ENCODE measurements at regions not wholly inside any gene's neighbourhood (a gene's known extent, or its start where the extent isn't known, plus 50 kb on each side); places are given as distances from the start of the nearest gene placed in this dataset.

DNA sequence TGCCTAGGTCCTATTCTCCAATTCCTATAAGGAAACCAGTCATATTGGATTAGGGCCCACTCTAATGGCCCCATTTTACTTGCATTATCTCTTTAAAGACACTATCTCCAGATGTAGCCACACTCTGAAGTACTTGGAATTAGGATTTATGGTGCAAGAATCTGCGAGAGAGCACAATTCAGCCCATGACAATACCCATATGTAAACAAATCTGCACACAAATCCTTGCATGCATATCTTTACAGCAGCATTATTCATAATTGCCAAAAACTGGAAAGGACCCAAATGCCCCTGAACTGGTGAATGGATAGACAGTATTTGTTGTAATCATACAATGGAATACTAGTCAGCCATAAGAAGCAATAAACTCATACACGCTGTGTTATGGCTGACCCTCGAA lies 229.8 kb upstream of the ADAMTS5 start:
- Histone ChIP-seq H3K9me3 (ENCODE audit: low read depth) (peaks cover 3% of the 10 kb centered on the region), H3K79me2 (ENCODE audit: insufficient read depth) (no peaks in the 10 kb centered on the region), H2AFZ (no peak overlapping the region), H3K4me3 (no peak overlapping the region), H3F3A (ENCODE audit: insufficient read depth) (peaks cover under 1% of the 10 kb centered on the region; the same call in 1 of the 2 replicates), H3K36me3 (ENCODE audit: low read depth) (no peaks in the 10 kb centered on the region), H3K27ac (no peak overlapping the region), H3K4me1 (ENCODE audit: insufficient read depth) (peaks cover 11% of the 10 kb centered on the region; the same call in 1 of the 2 replicates), H3K27me3 (replicated peaks; ENCODE audit: insufficient read depth) (no peaks in the 10 kb centered on the region), H3K9me2 (ENCODE audit: insufficient read depth) (no peaks in the 10 kb centered on the region), H3K4me2 (ENCODE audit: unreplicated experiment) (no peak overlapping the region), H4K20me1 (ENCODE audit: insufficient read depth) (no peaks in the 10 kb centered on the region), H3K9ac (no peak overlapping the region)
- in situ Hi-C loops (cut with MboI): no loop called here
- WGBS, 2 experiments (ENCODE audit: low coverage in 1 of 2, low lambda C conversion rate in 2 of 2, missing lambda C conversion rate in 2 of 2): 89 to 93% methylated on average over 3 of the region's 3 CpGs
- no peak for TF ChIP-seq EZH2phosphoT487 (IDR thresholded peaks at IDR 0.05; ENCODE audit: insufficient read depth, low read depth)
- TF ChIP-seq EZH2 (IDR thresholded peaks at IDR 0.05; ENCODE audit: insufficient read depth, poor library complexity, severe bottlenecking): no peak
- no peak for DNase-seq

DNA sequence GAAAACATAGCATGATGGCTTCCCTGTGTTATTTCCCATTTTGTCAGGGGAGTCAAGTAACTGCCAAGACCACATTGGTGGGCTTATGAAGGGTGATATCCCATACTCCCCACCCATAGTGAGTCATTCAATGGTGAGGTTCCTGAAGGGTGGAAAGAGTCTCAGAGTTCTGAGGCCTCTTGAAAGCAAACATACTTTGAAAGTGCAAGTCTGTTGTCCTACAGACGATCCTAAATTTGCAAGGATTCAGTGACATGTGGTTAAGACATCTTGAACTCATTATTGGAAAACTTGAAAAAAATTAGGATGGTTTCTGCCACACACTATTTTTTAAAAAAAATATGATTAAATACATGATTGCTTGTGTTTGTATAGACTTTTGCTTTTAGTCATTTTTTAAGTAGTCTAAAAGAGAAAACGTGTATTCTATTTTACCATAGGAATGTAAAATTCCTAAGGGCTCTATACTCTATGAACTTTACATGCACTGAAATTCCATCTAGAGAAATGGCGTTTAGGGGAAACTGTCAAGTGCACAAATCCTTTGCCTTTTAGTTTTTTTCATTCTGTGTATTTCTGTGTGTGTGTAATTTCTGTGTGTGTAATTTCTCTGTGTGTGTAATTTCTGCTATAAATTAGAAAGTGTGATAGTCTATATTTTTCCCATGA lies 225.5 kb upstream of the ADAMTS5 start:
- H3F3A ChIP-seq (ENCODE audit: insufficient read depth): no peaks in the 10 kb centered on the region
- no peak overlapping the region for H2AFZ ChIP-seq
- no peaks in the 10 kb centered on the region for H3K9me2 ChIP-seq (ENCODE audit: insufficient read depth)
- H3K4me2 ChIP-seq (ENCODE audit: unreplicated experiment): no peak overlapping the region
- H4K20me1 ChIP-seq (ENCODE audit: insufficient read depth): no peaks in the 10 kb centered on the region
- no peaks in the 10 kb centered on the region for H3K27me3 ChIP-seq (replicated peaks; ENCODE audit: insufficient read depth)
- no peaks in the 10 kb centered on the region for H3K36me3 ChIP-seq (ENCODE audit: low read depth)
- no peaks in the 10 kb centered on the region for H3K4me1 ChIP-seq (ENCODE audit: insufficient read depth)
- TF ChIP-seq EZH2phosphoT487 (IDR thresholded peaks at IDR 0.05; ENCODE audit: insufficient read depth, low read depth): no peak
- TF ChIP-seq EZH2 (IDR thresholded peaks at IDR 0.05; ENCODE audit: insufficient read depth, poor library complexity, severe bottlenecking): no peak
- no peak for DNase-seq
- WGBS, 2 experiments (ENCODE audit: low coverage in 1 of 2, low lambda C conversion rate in 2 of 2, missing lambda C conversion rate in 2 of 2): 25 to 37% methylated on average over 3 of the region's 3 CpGs
- H3K9me3 ChIP-seq (ENCODE audit: low read depth): peaks cover 3% of the 10 kb centered on the region
- no peak overlapping the region for H3K9ac ChIP-seq
- no peak overlapping the region for H3K4me3 ChIP-seq
- no peak overlapping the region for H3K27ac ChIP-seq
- in situ Hi-C loops (cut with MboI): no loop called here
- no peaks in the 10 kb centered on the region for H3K79me2 ChIP-seq (ENCODE audit: insufficient read depth)

DNA sequence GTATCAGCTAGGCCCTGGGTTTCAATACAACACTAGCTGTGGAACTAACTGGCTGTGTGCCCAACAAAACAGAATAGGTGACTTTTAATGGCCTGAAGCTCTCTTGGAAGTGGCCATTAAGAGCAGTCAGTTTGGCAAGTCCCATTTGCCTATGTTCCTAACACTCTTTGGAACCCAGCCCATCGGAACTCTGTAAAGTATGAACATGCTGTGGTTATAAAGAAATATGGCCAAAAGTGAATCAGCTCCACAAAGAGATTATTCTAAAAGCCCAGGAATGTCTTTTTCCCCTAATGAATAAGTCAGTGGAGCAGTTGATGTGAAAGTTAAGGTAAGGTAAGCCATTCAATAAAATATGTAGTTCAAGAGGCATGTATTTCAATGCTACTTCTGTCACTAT lies 223.7 kb upstream of the ADAMTS5 start:
- in situ Hi-C loops (cut with MboI): no loop called here
- Histone ChIP-seq H3K27ac (no peak overlapping the region), H2AFZ (no peak overlapping the region), H3K9me3 (ENCODE audit: low read depth) (peaks cover 3% of the 10 kb centered on the region), H3K4me3 (no peak overlapping the region), H4K20me1 (ENCODE audit: insufficient read depth) (no peaks in the 10 kb centered on the region), H3K79me2 (ENCODE audit: insufficient read depth) (no peaks in the 10 kb centered on the region), H3K9ac (no peak overlapping the region), H3K4me2 (ENCODE audit: unreplicated experiment) (no peak overlapping the region), H3K4me1 (ENCODE audit: insufficient read depth) (no peaks in the 10 kb centered on the region), H3K27me3 (replicated peaks; ENCODE audit: insufficient read depth) (no peaks in the 10 kb centered on the region), H3K36me3 (ENCODE audit: low read depth) (no peaks in the 10 kb centered on the region), H3K9me2 (ENCODE audit: insufficient read depth) (no peaks in the 10 kb centered on the region), H3F3A (ENCODE audit: insufficient read depth) (no peaks in the 10 kb centered on the region)
- 92 to 95% methylated on average over 1 of the region's 1 CpG for WGBS, 2 experiments (ENCODE audit: low coverage in 1 of 2, low lambda C conversion rate in 2 of 2, missing lambda C conversion rate in 2 of 2)
- DNase-seq: peak; percentile 7
- TF ChIP-seq EZH2 (IDR thresholded peaks at IDR 0.05; ENCODE audit: insufficient read depth, poor library complexity, severe bottlenecking): no peak
- TF ChIP-seq EZH2phosphoT487 (IDR thresholded peaks at IDR 0.05; ENCODE audit: insufficient read depth, low read depth): no peak

DNA sequence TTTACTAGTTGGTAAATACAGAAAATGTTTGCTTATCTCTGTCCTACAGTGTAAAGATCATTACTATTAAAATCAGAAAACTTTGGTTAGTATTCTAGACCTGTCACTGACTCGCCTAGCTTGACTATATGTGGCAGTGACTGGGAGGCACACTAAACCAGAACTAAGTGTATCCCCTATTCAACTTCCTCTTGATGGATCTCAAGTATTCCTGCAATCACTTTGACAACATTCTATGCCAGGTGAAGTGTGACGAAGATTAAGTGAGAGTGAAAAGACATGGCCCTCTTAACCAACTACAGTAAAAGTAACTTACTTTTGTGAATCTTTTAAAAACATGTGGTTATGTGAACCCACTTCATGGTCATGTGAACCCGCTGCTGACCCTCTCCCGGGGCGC lies 223.0 kb upstream of the ADAMTS5 start:
- Histone ChIP-seq H4K20me1 (ENCODE audit: insufficient read depth) (no peaks in the 10 kb centered on the region), H3K4me3 (no peak overlapping the region), H3K27me3 (replicated peaks; ENCODE audit: insufficient read depth) (no peaks in the 10 kb centered on the region), H3K79me2 (ENCODE audit: insufficient read depth) (no peaks in the 10 kb centered on the region), H3K27ac (no peak overlapping the region), H3K4me1 (ENCODE audit: insufficient read depth) (no peaks in the 10 kb centered on the region), H3K9ac (no peak overlapping the region), H3K4me2 (ENCODE audit: unreplicated experiment) (no peak overlapping the region), H3K36me3 (ENCODE audit: low read depth) (no peaks in the 10 kb centered on the region), H3K9me2 (ENCODE audit: insufficient read depth) (no peaks in the 10 kb centered on the region), H3F3A (ENCODE audit: insufficient read depth) (no peaks in the 10 kb centered on the region), H2AFZ (no peak overlapping the region), H3K9me3 (ENCODE audit: low read depth) (peaks cover 3% of the 10 kb centered on the region)
- 93 to 98% methylated on average over 5 of the region's 5 CpGs for WGBS, 2 experiments (ENCODE audit: low coverage in 1 of 2, low lambda C conversion rate in 2 of 2, missing lambda C conversion rate in 2 of 2)
- TF ChIP-seq EZH2 (IDR thresholded peaks at IDR 0.05; ENCODE audit: insufficient read depth, poor library complexity, severe bottlenecking) (no peak), EZH2phosphoT487 (IDR thresholded peaks at IDR 0.05; ENCODE audit: insufficient read depth, low read depth) (no peak)
- in situ Hi-C loops (cut with MboI): no loop called here
- no peak for DNase-seq

DNA sequence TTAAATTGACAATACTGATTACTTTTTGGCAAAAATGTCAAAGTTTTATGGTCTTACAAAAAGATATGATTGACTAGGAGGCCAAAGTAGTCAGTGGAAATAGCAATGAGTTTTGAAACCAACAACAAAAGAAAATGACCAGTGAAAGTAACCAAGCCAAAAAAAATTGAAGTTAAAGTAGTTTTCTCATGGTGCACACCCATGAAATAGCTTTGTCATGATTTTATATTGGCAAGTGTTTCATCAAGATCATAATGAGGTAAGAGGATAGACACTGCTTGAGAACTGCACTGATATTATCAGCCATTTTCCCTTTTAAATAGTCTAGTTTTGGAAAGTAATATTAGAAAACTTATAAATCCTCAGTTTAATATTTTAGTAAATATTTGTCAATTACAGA lies 206.2 kb upstream of the ADAMTS5 start:
- no peaks in the 10 kb centered on the region for H4K20me1 ChIP-seq (ENCODE audit: insufficient read depth)
- H3K4me1 ChIP-seq (ENCODE audit: insufficient read depth): peaks cover 24% of the 10 kb centered on the region
- no peak overlapping the region for H3K9ac ChIP-seq
- no peak for TF ChIP-seq EZH2 (IDR thresholded peaks at IDR 0.05; ENCODE audit: insufficient read depth, poor library complexity, severe bottlenecking)
- no peak for TF ChIP-seq EZH2phosphoT487 (IDR thresholded peaks at IDR 0.05; ENCODE audit: insufficient read depth, low read depth)
- H3F3A ChIP-seq (ENCODE audit: insufficient read depth): 0 out of 2 replicates have a peak, but pooled peaks cover 12% of the 10 kb centered on the region
- H3K27me3 ChIP-seq (replicated peaks; ENCODE audit: insufficient read depth): no peaks in the 10 kb centered on the region
- H3K4me3 ChIP-seq: no peak overlapping the region
- no peak overlapping the region for H2AFZ ChIP-seq
- no peak overlapping the region for H3K4me2 ChIP-seq (ENCODE audit: unreplicated experiment)
- no peaks in the 10 kb centered on the region for H3K36me3 ChIP-seq (ENCODE audit: low read depth)
- H3K79me2 ChIP-seq (ENCODE audit: insufficient read depth): no peaks in the 10 kb centered on the region
- peak; percentile 64 for DNase-seq
- H3K9me2 ChIP-seq (ENCODE audit: insufficient read depth): no peaks in the 10 kb centered on the region
- H3K27ac ChIP-seq: peak overlapping the region; percentile 50
- in situ Hi-C loops (cut with MboI): no loop called here
- H3K9me3 ChIP-seq (ENCODE audit: low read depth): no peaks in the 10 kb centered on the region

Measured in GM23248 (cell line).